Neutrophil (primary cell): ENCODE measurements at regions not wholly inside any gene's neighbourhood (a gene's known extent, or its start where the extent isn't known, plus 50 kb on each side); places are given as distances from the start of the nearest gene placed in this dataset.

ENCODE experiments used
- H3K27ac ChIP-seq: fragments of 200-600 bp; sonication (generic); 2 replicates; pipeline ENCODE4 v1.5.1; 2016; ENCODE audit warnings: mild to moderate bottlenecking, moderate library complexity
- H3K27me3 ChIP-seq: fragments of 200-600 bp; sonication (generic); 2 replicates; pipeline ENCODE4 v1.6.0; 2016; ENCODE audit warnings: mild to moderate bottlenecking
- H3K36me3 ChIP-seq: fragments of 200-600 bp; sonication (generic); 2 replicates; pipeline ENCODE4 v1.5.1; 2017
- H3K4me1 ChIP-seq, 2 experiments: fragments of 200-600 bp in 1 of 2; sonication (generic) in 1 of 2; 1 replicate in 1 of 2; 2 replicates in 1 of 2; pipeline versions ENCODE4 v1.5.1 to v1.6.1; 2013 to 2016; ENCODE audit warnings: low read depth in 1 of 2, low read length in 1 of 2, mild to moderate bottlenecking in 1 of 2, moderate library complexity in 1 of 2; ENCODE audit not compliant: control insufficient read depth in 1 of 2, insufficient read depth in 1 of 2
- H3K4me3 ChIP-seq, 2 experiments: fragments of 200-600 bp in 1 of 2; sonication (generic) in 1 of 2; 1 replicate in 1 of 2; 2 replicates in 1 of 2; pipeline ENCODE4 v1.5.1; 2013 to 2016; ENCODE audit warnings: low read depth in 1 of 2, low read length in 1 of 2, mild to moderate bottlenecking in 1 of 2, moderate library complexity in 1 of 2
- H3K9me3 ChIP-seq: fragments of 200-600 bp; sonication (generic); 2 replicates; pipeline ENCODE4 v1.5.1; 2016
- CTCF ChIP-seq: fragments of 200-600 bp; sonication (generic); IDR thresholded peaks from 2 replicates; pipeline ENCODE4 v1.5.1; 2016; ENCODE audit warnings: antibody characterized with exemption

- H3K9me3 ChIP-seq = no peaks in the 10 kb centered on the region
- no peaks in the 10 kb centered on the region for H3K27me3 ChIP-seq
- H3K4me3 ChIP-seq = no peak overlapping the region
- H3K36me3 ChIP-seq = no peaks in the 10 kb centered on the region
- no peaks in the 10 kb centered on the region for H3K4me1 ChIP-seq
- no peak overlapping the region for H3K27ac ChIP-seq
- TF ChIP-seq CTCF = no peak
Measured at GRCh38 chr4:132384709-132385108, 764.4 kb upstream of the PCDH10 start.

GRCh38 chr4:132386130-132386529 is 763.0 kb upstream of the PCDH10 start:
- no peaks in the 10 kb centered on the region for H3K9me3 ChIP-seq
- H3K4me1 ChIP-seq = no peaks in the 10 kb centered on the region
- no peaks in the 10 kb centered on the region for H3K27me3 ChIP-seq
- H3K27ac ChIP-seq = no peak overlapping the region
- no peak for TF ChIP-seq CTCF
- no peak overlapping the region for H3K4me3 ChIP-seq
- H3K36me3 ChIP-seq = no peaks in the 10 kb centered on the region

- H3K36me3 ChIP-seq = no peaks in the 10 kb centered on the region
- no peaks in the 10 kb centered on the region for H3K4me1 ChIP-seq
- H3K4me3 ChIP-seq = no peak overlapping the region
- no peaks in the 10 kb centered on the region for H3K27me3 ChIP-seq
- H3K27ac ChIP-seq = no peak overlapping the region
- H3K9me3 ChIP-seq = no peaks in the 10 kb centered on the region
- TF ChIP-seq CTCF = no peak
Measured at GRCh38 chr4:132387060-132387459, 762.0 kb upstream of the PCDH10 start.

- H3K9me3 ChIP-seq = no peaks in the 10 kb centered on the region
- H3K36me3 ChIP-seq = no peaks in the 10 kb centered on the region
- H3K4me1 ChIP-seq = no peaks in the 10 kb centered on the region
- H3K27me3 ChIP-seq = no peaks in the 10 kb centered on the region
- no peak overlapping the region for H3K27ac ChIP-seq
- H3K4me3 ChIP-seq = no peak overlapping the region
- TF ChIP-seq CTCF = no peak
Measured at GRCh38 chr4:132395561-132395960, 753.5 kb upstream of the PCDH10 start.

- H3K4me3 ChIP-seq = no peak overlapping the region
- H3K36me3 ChIP-seq = no peaks in the 10 kb centered on the region
- no peak overlapping the region for H3K27ac ChIP-seq
- H3K9me3 ChIP-seq = no peaks in the 10 kb centered on the region
- no peaks in the 10 kb centered on the region for H3K4me1 ChIP-seq
- no peak for TF ChIP-seq CTCF
- no peaks in the 10 kb centered on the region for H3K27me3 ChIP-seq
Measured at GRCh38 chr4:132396636-132397035, 752.5 kb upstream of the PCDH10 start.

- no peaks in the 10 kb centered on the region for H3K27me3 ChIP-seq
- H3K36me3 ChIP-seq = no peaks in the 10 kb centered on the region
- no peaks in the 10 kb centered on the region for H3K9me3 ChIP-seq
- no peak overlapping the region for H3K27ac ChIP-seq
- H3K4me1 ChIP-seq = no peaks in the 10 kb centered on the region
- H3K4me3 ChIP-seq = no peak overlapping the region
- no peak for TF ChIP-seq CTCF
Measured at GRCh38 chr4:132417220-132417619, 731.9 kb upstream of the PCDH10 start.
